GM12892 (cell line): ENCODE measurements at regions not wholly inside any gene's neighbourhood (a gene's known extent, or its start where the extent isn't known, plus 50 kb on each side); places are given as distances from the start of the nearest gene placed in this dataset.

Source experiments
- POLR2A ChIP-seq: IDR thresholded peaks from 2 replicates; pipeline ENCODE4 v1.6.1; 2011; ENCODE audit warnings: low read depth, low read length, control low read depth
- TAF1 ChIP-seq: IDR thresholded peaks from 2 replicates; pipeline ENCODE4 v1.6.1; 2011; ENCODE audit warnings: low read depth, mild to moderate bottlenecking, control low read depth, low read length, borderline replicate concordance

DNA sequence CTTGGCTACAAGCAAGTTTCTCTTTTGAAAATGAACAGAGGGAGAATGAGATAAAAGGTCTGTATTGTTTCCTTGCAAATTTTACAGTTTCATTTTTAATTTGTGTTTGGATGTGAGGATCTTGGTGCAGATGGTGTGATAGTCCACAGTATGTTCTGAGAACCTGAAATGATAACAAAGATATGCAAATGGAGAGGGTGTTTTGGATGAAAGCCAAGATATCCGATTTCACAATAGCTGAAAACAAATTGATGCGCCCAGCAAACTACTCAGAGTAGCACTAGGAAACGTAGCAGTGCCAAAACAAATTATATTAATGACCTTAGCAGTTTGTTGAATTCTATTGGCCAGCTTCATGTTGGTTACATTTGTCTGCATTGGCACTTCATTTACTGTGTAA is 683.5 kb downstream of the TMEM182 start:
- TF ChIP-seq TAF1 (no peak), POLR2A (no peak)
